ENCODE measurements at regions not wholly inside any gene's neighbourhood (a gene's known extent, or its start where the extent isn't known, plus 50 kb on each side); places are given as distances from the start of the nearest gene placed in this dataset.

DNA sequence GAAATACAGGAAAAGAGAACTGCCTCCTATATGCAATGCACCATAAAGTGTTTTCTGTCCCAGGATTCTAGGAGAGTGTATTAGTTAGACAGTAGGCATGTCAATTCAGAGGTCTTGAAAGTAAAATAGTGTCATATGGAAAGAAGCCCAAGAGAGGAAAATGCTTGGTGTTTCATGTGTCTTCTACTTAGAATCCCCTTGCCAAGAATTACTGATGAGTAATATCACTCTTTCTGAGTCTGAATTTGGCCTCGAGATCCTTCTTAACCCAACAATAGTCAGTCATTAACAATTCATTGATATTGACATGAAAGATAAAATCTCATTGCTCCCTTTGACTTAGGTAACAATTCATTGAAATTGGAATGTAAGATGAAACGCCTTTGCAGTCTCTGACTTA is 972.2 kb downstream of the TTLL7 start:
- WGBS, 2 experiments (ENCODE audit: extremely low coverage in 2 of 2, insufficient read length in 1 of 2) = no CpG with 5 or more reads among the region's 2 CpGs
- no peak overlapping the region for H3K4ac ChIP-seq (ENCODE audit: low read depth, low read length)

More for the DNA sequence above, 972.2 kb downstream of the TTLL7 start:
- in situ Hi-C loops (cut with MboI; ENCODE audit: low sequenced_read_pairs) = no loop called here
- no peaks in the 10 kb centered on the region for H4K20me1 ChIP-seq (ENCODE audit: insufficient read depth, low read length)
- H3K23ac ChIP-seq (ENCODE audit: low read depth, low read length) = no peak overlapping the region
- no peak overlapping the region for H2AK5ac ChIP-seq (ENCODE audit: low read depth, low read length)
- no peak overlapping the region for H3K56ac ChIP-seq (ENCODE audit: extremely low read depth, insufficient read depth, low read length)
- H2AFZ ChIP-seq (replicated peaks; ENCODE audit: low read length, poor library complexity) = no peak overlapping the region
- no peak overlapping the region for H2AK9ac ChIP-seq (replicated peaks; ENCODE audit: low read depth, low read length, poor library complexity)
- no peak overlapping the region for H4K8ac ChIP-seq (ENCODE audit: low read depth in 2 of 2, low read length in 2 of 2)
- dilution Hi-C loops (cut with HindIII; ENCODE audit: low sequenced_read_pairs, unreplicated experiment) = no loop called here
- POLR2A ChIA-PET (ENCODE audit: unreplicated experiment) = no interaction called here
- no peak overlapping the region for H3K14ac ChIP-seq (replicated peaks; ENCODE audit: low read depth, low read length)
- no peak overlapping the region for H2BK15ac ChIP-seq (ENCODE audit: low read depth, low read length)
- no peaks in the 10 kb centered on the region for H3K9me3 ChIP-seq (ENCODE audit: control insufficient read depth, insufficient read depth, low read length)
- H3K18ac ChIP-seq (ENCODE audit: low read depth, low read length) = no peak overlapping the region
- H3K9ac ChIP-seq (ENCODE audit: low read depth, low read length) = no peak overlapping the region
- no peak overlapping the region for H2BK20ac ChIP-seq (ENCODE audit: low read depth, low read length)
- TF ChIP-seq POLR2A (IDR thresholded peaks at IDR 0.05; ENCODE audit: low read depth, low read length) = no peak
- no peak for TF ChIP-seq MXI1 (IDR thresholded peaks at IDR 0.05; ENCODE audit: borderline replicate concordance, low read depth, low read length)
- H3K79me1 ChIP-seq (ENCODE audit: low read depth in 1 of 2, low read length in 2 of 2) = no peaks in the 10 kb centered on the region
- H3K36me3 ChIP-seq (ENCODE audit: control insufficient read depth, insufficient read depth, low read length) = no peaks in the 10 kb centered on the region
- H3K4me1 ChIP-seq (ENCODE audit: control insufficient read depth, insufficient read depth, low read length) = no peaks in the 10 kb centered on the region
- no peaks in the 10 kb centered on the region for H3K27me3 ChIP-seq (ENCODE audit: control insufficient read depth, insufficient read depth, low read length)
- H4K91ac ChIP-seq (ENCODE audit: insufficient read depth, low read depth, low read length) = no peak overlapping the region
- CTCF ChIA-PET = no interaction called here
- DNase-seq = no peak
- H3K9me1 ChIP-seq (ENCODE audit: insufficient read depth, low read length) = no peaks in the 10 kb centered on the region
- H4K5ac ChIP-seq (ENCODE audit: low read depth, low read length) = no peak overlapping the region
- no peak for ATAC-seq (ENCODE audit: low read depth)
- H3K4me2 ChIP-seq (ENCODE audit: low read depth, low read length) = no peak overlapping the region
- no TSS peak for BruUV-seq (replicated peaks)
- H3K4me3 ChIP-seq (ENCODE audit: insufficient read depth, low read depth, low read length) = no peak overlapping the region
- intact Hi-C loops (cut with micrococcal nuclease) = no loop called here
- H2BK120ac ChIP-seq (ENCODE audit: low read depth, low read length) = no peak overlapping the region
- no peak overlapping the region for H2BK5ac ChIP-seq (ENCODE audit: low read depth, low read length, poor library complexity, severe bottlenecking)
- H3K27ac ChIP-seq (ENCODE audit: insufficient read depth, low read length) = no peak overlapping the region
